A673 (cell line): ENCODE measurements at regions not wholly inside any gene's neighbourhood (a gene's known extent, or its start where the extent isn't known, plus 50 kb on each side); places are given as distances from the start of the nearest gene placed in this dataset.

ENCODE experiments used
- BruUV-seq: library from RNA; stranded (reverse); fragments of 400-500 nt; replicated peaks from 2 replicates; lab custom pipeline; 2021; lab: Mats Ljungman, UMichigan
- CTCF ChIA-PET: fragments of 300-600 bp; sonication (Branson Sonifier 250); formaldehyde crosslinking; loops from one replicate; lab custom pipeline; 2022; ENCODE audit warnings: antibody characterized with exemption; lab: Charles Lee
- POLR2A ChIA-PET: fragments of 300-600 bp; sonication (Branson Sonifier 250); formaldehyde crosslinking; loops from one replicate; lab custom pipeline; 2022; ENCODE audit warnings: antibody characterized with exemption; ENCODE audit not compliant: low non-redundant PET; lab: Charles Lee
- DNase-seq: peaks from one replicate; pipeline ENCODE4 v3.0.0-alpha.2; 2015; ENCODE audit warnings: low spot score
- H3K27ac ChIP-seq: fragments of 200-600 bp; sonication (generic); 2 replicates; pipeline ENCODE4 v1.5.1; 2016; ENCODE audit warnings: mixed run types, low read depth, mild to moderate bottlenecking, mixed read lengths, antibody characterized with exemption, low read length; ENCODE audit not compliant: poor library complexity, severe bottlenecking
- H3K27me3 ChIP-seq: fragments of 200-600 bp; sonication (generic); replicated peaks from 2 replicates; pipeline ENCODE4 v1.6.1; 2017; ENCODE audit warnings: mixed run types, low read depth, mild to moderate bottlenecking, mixed read lengths, antibody characterized with exemption, low read length; ENCODE audit not compliant: insufficient read depth, poor library complexity
- H3K36me3 ChIP-seq: fragments of 200-600 bp; sonication (generic); 2 replicates; pipeline ENCODE4 v1.6.1; 2016; ENCODE audit warnings: mixed run types, mild to moderate bottlenecking, mixed read lengths, antibody characterized with exemption, low read length; ENCODE audit not compliant: insufficient read depth, poor library complexity, severe bottlenecking
- H3K4me1 ChIP-seq: fragments of 200-600 bp; sonication (generic); 2 replicates; pipeline ENCODE4 v1.6.1; 2017; ENCODE audit warnings: mixed run types, mild to moderate bottlenecking, mixed read lengths, antibody characterized with exemption, low read length; ENCODE audit not compliant: insufficient read depth, poor library complexity, severe bottlenecking
- H3K4me3 ChIP-seq: fragments of 200-600 bp; sonication (generic); 2 replicates; pipeline ENCODE4 v1.5.1; 2016; ENCODE audit warnings: low read depth, mixed run types, mild to moderate bottlenecking, mixed read lengths, low read length; ENCODE audit not compliant: poor library complexity, severe bottlenecking
- H3K9me3 ChIP-seq: fragments of 200-600 bp; sonication (generic); 2 replicates; pipeline ENCODE4 v1.6.1; 2016; ENCODE audit warnings: mixed run types, low read depth, mild to moderate bottlenecking, mixed read lengths, antibody characterized with exemption, low read length; ENCODE audit not compliant: poor library complexity, severe bottlenecking
- EZH2 ChIP-seq: fragments of 200-600 bp; sonication (generic); IDR thresholded peaks from 2 replicates; pipeline ENCODE4 v1.6.1; 2017; ENCODE audit warnings: borderline replicate concordance, low read depth, mild to moderate bottlenecking, mixed read lengths, antibody characterized with exemption, low read length; ENCODE audit not compliant: poor library complexity, severe bottlenecking
- intact Hi-C: fragments of 100-400 bp; cut with micrococcal nuclease; formaldehyde crosslinking; loops from one replicate; pipeline ENCODE4 v1.10.0; 2022; ENCODE audit not compliant: unreplicated experiment
- TF ChIP-seq, protein P1 (sequence below): fragments of 300-800, 200-600 bp; sonication (generic); conservative IDR thresholded peaks from 2 replicates; pipeline ENCODE4 v1.5.1; 2017; ENCODE audit warnings: low read depth, mild to moderate bottlenecking, antibody characterized with exemption, low read length, moderate library complexity, mixed read lengths

DNA sequence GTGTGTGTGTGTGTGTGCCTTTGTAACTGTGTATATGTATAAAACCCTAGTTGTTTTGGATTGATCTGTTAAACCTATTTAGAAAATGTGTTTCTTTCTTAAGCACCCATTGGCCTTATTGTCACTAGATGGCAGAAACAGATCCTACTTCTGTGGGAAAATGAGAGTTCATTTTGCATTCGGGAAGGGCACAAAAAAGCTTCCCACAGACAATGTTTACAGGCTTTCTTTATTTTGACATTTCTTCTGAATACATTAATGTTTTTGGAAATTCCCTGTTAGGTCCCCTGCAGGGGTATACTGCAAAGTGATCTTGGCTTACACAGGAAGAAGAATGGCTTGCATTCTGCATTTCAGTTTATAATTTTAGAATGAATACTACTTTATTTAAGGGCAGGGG lies 481.8 kb upstream of the ARRDC3 start:
- ChIA-PET CTCF (interaction anchor here (0.7 kb wide), 1 partner anchor 100 kb away, joined by 6 read pairs; no protein-coding TSS in a partner anchor), POLR2A (no interaction called here)
- Histone ChIP-seq H3K27me3 (no peaks in the 10 kb centered on the region), H3K27ac (peak overlapping the region; percentile 13), H3K4me1 (peaks cover 14% of the 10 kb centered on the region), H3K36me3 (no peaks in the 10 kb centered on the region), H3K9me3 (no peaks in the 10 kb centered on the region), H3K4me3 (no peak overlapping the region)
- TF ChIP-seq, protein P1, sequence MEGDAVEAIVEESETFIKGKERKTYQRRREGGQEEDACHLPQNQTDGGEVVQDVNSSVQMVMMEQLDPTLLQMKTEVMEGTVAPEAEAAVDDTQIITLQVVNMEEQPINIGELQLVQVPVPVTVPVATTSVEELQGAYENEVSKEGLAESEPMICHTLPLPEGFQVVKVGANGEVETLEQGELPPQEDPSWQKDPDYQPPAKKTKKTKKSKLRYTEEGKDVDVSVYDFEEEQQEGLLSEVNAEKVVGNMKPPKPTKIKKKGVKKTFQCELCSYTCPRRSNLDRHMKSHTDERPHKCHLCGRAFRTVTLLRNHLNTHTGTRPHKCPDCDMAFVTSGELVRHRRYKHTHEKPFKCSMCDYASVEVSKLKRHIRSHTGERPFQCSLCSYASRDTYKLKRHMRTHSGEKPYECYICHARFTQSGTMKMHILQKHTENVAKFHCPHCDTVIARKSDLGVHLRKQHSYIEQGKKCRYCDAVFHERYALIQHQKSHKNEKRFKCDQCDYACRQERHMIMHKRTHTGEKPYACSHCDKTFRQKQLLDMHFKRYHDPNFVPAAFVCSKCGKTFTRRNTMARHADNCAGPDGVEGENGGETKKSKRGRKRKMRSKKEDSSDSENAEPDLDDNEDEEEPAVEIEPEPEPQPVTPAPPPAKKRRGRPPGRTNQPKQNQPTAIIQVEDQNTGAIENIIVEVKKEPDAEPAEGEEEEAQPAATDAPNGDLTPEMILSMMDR, result peak; percentile 39; the same call in 1 of the 2 replicates
- TF ChIP-seq EZH2, result no peak
- BruUV-seq, result no TSS peak
- intact Hi-C loops, result no loop called here
- peak; percentile 41 for DNase-seq

DNA sequence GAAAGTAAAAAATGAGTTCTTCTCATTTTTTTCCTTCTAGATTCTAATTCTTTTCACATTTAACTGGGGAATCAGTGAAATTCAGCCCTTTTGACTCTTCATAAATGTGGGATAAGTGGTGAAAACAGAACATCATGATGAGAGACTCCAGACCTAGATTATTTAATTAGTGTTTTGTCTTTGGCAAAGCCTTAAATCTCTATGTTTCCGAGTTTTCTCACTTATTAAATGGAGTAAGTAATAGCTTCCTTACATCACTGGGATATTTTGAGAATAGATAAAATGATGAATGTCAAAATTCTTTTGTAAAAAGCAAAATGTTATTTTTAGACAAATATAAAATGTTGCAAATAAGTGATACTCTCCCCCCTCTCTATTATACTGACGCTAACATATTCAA lies 468.6 kb upstream of the ARRDC3 start:
- BruUV-seq, result no TSS peak
- DNase-seq, result no peak
- H3K9me3 ChIP-seq, result no peaks in the 10 kb centered on the region
- no peaks in the 10 kb centered on the region for H3K36me3 ChIP-seq
- H3K27ac ChIP-seq, result no peak overlapping the region
- ChIA-PET CTCF (no interaction called here), POLR2A (no interaction called here)
- TF ChIP-seq EZH2, result no peak
- TF ChIP-seq, protein P1, result no peak
- peaks cover 8% of the 10 kb centered on the region for H3K4me1 ChIP-seq
- no peaks in the 10 kb centered on the region for H3K27me3 ChIP-seq
- no peak overlapping the region for H3K4me3 ChIP-seq
- intact Hi-C loops, result no loop called here

DNA sequence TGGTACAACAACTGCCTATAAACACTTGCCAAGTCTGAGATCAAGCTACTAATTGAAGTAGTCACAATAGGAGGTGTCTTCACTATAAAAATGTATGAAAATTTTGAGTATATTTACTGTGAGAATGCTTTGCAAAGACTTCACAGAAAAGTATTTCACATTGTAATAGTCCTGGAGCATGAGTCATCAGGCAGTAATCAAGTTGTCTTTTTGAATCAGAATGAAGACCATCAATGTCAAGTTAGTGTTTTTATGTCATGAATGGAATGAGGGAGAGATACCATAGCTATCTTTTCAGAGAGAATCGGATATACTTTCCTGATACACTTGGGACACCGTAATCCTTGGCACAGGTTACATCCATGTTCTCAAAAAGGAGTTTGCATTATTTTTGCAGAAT lies 466.9 kb upstream of the ARRDC3 start:
- DNase-seq, result peak; percentile 15
- no peak overlapping the region for H3K27ac ChIP-seq
- no peaks in the 10 kb centered on the region for H3K27me3 ChIP-seq
- ChIA-PET CTCF (no interaction called here), POLR2A (no interaction called here)
- TF ChIP-seq, protein P1, result no peak
- no peak for TF ChIP-seq EZH2
- peaks cover 8% of the 10 kb centered on the region for H3K4me1 ChIP-seq
- H3K36me3 ChIP-seq, result no peaks in the 10 kb centered on the region
- no peaks in the 10 kb centered on the region for H3K9me3 ChIP-seq
- no peak overlapping the region for H3K4me3 ChIP-seq
- no TSS peak for BruUV-seq
- intact Hi-C loops, result no loop called here
